GM19035 (cell line): ENCODE measurements at regions not wholly inside any gene's neighbourhood (a gene's known extent, or its start where the extent isn't known, plus 50 kb on each side); places are given as distances from the start of the nearest gene placed in this dataset.
A peak's percentile ranks its signal among the peaks of the same experiment; 100 is the strongest.
"Not testable (repeated sequence)": the region's sequence is repeated elsewhere in the genome, so short reads cannot be mapped to it uniquely, and the experiment has no call there.

Experiments
- ATAC-seq: cut with Tn5 transposase; IDR thresholded peaks from one replicate; pipeline ENCODE4 v1.9.1; 2021; ENCODE audit not compliant: unreplicated experiment

DNA sequence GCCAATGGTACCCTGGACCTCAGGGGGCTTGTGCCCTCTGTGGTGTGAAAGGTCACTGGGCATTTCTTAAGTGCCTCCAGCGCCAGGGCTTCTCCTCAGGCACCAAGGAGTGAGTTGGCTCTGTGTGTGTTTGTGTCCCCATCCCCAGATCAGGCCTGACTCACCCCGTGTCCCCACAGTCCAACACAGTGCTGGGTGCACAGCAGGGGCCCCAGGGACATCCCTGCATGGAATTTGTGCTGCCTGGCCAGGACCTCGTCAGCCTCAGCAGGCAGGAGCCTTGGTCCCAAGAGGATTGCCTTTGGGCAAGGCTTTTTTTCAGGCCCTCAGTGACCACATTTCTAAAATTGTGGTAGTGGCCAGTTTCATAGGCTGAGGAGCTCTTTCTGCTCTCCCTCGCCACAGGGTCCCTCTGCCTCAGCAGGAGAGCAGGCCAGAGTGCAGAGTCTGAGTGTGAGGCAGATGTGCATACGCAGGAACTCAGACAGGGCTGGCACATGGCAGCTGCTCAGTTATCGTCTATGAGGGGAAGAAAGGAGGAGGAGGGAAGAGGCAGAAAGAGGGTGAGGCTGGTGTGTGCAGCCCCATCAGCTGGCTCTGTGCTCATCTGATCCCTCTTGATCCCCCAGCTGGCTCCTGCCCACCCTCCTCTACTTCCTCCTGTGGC, 215.6 kb downstream of the RPLP1 start:
- ATAC-seq: no peak

DNA sequence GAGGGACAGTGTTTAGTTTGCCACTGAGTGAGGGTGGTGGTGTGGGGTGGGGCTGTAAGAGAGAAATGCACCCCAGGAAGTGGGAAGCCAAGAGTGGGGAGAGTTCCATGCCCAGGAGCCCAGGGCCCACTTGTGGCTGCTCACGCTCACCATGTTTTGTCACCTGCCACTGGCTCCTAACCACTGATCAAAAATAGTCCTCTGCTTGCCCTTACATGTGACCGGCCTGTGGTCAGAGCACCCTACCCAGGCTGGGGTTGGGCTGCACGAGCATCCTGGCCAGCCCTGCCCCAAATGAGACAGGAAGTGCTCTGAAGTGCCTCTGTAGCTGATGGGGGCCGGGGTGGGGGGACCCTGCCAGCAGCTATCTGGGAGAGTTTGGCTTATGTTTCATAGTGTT, 216.3 kb downstream of the RPLP1 start:
- peak; percentile 60 for ATAC-seq

DNA sequence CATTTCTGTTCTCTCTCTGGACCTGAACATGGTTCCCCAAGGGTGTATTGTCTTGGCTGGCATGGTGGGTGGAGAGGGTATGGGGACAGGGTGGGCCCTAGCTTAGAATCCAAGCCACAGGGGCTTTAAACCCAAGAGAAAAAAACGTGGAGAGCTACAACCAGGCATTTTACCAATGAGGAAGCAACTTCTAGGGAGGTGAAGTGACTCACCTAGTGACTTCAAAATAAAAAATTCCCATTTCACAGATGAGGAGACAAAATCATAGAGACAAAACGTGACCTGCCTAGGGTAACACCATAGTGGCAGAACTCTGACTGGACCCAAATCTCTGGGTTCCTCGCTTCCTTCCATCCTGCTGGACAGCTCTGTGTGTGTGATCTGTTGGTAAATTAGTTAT, 216.8 kb downstream of the RPLP1 start:
- ATAC-seq: peak; percentile 10

DNA sequence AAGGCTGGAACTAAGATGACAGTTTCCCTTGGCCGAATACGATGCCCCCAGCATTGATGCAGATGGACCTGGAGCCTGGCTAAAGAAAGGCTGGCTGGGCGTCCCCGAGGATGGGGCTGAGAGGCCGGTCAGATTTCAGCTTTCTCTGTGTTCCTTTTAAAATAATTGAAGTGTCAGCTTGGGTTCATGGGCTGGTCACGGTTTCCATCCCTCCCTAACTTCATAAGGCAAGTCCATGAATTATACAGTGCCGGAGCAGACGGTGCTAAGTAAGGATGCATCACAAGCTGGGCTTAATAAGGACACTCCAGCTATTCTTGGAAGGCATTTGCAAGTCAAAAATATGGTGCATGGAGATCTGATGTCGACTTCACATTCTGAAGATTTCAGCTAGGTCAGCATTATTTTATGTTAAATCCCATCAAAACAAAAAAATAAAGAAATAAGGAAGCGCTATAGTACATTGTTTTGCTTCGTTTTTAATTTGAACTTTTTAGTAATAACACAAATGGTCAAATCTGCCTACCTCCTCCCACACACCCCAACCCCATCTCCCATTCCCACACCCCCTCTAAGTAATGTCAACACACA, 220.8 kb downstream of the RPLP1 start:
- no peak for ATAC-seq

DNA sequence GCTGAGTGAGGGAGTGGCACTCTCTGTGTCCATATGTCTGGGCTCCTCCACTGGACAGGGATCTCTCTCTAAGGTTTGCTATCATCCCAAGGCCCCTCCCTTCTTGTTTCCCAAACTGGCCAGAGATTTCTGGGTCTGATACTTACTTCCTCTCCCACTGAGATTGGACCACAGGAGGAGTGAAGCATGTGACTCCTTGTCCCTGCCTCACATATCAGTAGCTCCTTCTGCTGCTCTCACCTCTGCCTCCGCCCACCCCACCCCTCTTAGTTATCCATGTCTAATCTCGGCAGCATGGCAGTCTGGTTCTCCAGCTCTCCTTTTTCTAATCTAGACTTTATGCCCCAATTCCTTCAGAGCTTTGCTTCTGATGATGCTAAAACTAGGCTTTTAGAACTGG, 223.1 kb downstream of the RPLP1 start:
- no peak for ATAC-seq

DNA sequence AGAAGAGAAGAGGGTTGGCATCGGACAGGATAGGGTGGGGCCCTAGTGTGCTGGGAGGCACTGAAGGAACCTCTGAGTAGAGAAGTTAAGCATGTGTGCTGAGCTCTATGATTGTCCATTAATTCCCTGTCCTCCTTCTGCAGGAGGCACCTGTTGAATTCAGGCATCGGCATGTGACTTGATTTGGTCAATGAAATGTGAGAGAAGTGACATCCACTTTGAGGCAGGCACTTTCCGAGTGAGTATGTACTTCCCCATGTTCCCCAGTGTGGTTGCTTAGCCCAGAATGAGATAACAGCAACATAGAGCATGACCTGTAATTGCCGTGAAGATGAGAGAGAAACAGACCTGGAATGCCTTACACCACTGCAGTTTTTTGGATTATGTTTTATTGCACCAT, 224.8 kb downstream of the RPLP1 start:
- no peak for ATAC-seq

DNA sequence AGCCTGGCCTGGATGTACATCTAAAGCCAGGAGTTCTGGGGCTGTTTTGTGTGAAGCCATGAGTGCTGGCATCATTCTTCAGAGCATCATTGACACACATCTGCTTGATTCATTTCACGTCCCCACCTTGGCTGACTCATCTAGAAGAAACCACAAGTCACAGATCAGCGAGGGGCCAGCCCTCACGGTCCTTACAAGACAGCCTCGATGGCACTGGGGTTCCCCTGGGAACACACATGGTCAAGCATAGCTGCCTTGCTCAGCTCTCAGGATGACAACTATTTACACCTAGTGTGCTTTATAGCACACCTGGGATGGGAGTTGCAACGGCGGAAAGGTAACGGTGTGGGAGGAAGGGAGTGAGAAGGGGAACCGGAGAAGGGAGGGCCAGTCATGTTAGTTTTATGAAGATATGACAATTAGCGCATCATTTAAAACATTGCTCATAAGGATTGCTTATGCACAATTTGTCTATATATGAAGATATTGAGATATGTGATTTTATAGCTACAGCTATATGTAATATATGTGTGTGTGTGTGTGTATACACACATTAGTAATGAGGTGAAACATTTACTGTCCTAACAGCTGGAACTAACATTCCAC, 227.1 kb downstream of the RPLP1 start:
- ATAC-seq: peak; percentile 96

DNA sequence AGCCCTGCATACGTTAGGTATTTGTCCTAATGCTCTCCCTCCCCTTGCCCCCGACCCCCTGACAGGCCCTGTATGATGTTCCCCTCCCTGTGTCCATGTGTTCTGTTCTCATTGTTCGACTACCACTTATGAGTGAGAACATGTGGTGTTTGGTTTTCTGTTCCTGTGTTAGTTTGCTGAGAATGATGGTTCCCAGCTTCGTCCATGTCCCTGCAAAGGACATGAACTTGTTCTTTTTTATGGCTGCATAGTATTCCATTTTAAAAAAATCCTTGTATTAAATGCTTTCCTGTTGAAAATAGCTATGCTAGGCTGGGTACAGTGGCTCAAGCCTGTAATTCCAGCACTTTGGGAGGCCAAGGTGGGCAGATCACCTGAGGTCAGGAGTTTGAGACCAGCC, 232.2 kb downstream of the RPLP1 start:
- not testable (repeated sequence) for ATAC-seq

DNA sequence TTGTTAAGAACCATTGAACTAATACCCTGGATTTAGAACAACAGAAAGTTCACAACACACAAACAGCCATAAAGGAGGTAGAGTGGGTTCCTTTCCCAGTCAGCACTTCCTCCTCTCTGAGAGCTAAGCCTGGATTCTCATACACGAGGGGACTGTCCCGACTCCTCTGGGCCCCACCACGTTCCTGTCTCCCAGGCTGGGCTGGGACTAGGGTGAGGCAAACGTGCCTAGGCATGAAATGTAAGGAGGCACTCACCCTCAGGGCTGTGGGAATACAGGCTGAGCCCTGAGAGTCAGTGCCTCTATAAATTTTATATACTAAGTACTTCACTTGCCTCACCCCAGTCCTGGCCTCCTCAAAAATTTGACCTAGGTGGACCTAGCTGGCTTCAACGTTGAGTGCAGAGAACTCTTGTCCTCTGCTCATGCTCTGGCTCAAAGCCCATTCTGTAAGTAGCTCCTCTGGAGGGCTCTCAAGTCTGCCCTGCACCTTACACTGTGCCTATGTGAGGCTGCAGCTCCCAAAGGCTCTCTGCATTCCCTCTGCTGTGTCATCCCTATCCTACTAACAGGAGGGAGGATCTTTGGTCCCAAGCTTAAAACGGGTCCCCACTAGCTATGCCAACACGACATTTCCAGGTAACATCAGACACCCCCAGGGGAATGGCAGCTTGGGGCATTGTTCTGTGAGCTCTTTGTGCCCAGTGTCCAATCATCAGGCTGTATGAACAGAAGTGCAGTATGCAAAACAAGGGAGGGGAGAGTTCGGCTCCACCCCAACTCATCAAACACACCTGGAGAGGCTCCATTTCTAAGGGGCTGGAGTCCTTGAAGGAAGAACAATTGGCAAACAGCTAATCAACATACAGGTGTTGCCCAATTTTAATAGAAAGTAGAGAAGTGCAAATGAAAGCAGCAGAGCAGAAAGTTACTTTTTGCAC, 233.2 kb downstream of the RPLP1 start:
- ATAC-seq: no peak

DNA sequence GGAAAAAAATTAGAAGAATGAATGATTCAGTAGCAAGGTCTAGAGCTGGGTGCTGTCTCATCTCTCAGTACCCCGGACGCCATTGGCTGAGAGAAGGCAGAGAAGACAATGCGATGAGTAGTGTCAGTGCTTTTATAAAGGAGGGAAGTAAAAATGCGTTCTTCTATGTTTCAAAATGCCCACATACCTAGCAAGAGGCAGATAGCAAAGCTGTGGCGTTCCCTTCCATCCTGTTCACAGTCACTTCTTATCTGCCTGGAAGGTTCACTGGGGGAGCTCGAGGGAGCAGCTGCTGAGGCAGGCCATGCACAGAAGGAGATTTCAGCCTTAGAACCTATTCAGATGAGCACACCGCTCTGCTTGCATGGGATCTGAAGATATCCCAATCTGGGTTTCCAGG, 234.0 kb downstream of the RPLP1 start:
- ATAC-seq: no peak

DNA sequence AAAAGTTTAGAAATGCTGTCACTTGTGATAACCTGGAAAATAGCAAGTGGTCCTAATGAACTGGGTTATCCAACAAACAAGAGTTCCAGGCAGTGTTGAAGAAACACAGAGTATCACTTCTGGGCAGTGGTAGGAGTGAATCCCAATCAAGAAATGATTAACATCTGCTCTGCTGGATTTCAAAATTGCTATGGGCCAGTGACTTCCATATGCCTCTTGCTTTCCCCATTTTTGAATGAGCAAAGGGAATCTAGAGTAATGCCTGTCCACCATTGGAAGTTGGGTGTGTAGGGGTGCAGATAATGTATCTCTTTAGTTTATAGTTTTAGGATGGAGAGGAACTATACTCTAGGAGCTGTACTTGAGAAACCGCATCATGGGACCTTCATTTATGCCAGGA, 236.5 kb downstream of the RPLP1 start:
- no peak for ATAC-seq

DNA sequence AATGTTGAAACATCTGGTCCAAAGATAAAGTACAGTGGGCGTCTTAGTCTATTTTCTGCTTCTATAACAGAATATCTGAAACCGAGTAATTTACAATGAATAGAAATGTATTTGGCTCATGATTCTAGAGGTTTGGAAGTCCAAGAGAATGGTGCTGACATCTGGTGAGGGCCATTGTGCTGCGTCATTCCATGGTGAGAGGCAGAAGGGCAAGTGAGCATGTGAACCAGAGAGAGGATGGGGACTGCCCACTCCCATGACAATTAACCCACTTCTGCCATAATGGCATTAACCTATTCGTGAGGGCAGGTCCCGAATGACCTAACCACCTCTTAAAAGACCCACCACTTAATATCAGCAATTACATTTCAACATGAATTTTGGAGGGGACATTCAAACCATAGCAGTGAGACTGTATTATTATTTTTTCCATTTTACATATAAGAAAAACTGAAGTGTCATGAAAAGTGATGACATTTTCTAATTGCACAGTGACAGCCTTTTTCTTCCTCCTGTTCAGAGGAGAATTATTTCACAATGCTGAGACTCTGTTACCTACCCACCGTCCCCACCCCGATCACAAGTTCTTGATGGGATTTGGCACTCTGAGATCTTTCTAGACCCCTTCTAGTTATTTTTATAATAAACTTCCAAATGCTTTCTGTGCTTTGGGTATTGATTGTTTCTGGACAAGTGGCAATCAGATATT, 238.8 kb downstream of the RPLP1 start:
- no peak for ATAC-seq

DNA sequence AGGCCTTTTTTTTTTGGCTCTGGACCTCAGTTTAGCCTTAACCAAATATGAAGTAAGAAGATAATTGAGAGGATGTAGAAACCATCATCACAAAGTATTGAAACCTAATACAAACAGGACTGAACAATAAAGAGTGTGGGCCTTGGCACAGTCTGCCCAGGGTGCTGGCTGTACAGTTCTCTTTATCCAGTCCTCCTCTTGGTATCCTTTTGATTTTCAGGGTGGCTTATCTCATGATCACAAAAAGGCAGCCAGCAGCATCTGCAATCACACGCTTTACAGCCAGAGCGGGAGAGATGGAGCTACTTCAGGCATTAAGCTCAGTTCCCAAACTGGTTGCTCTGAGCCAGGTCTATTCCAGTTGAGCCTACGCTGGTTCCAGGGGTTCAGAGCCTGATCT, 239.7 kb downstream of the RPLP1 start:
- ATAC-seq: no peak

DNA sequence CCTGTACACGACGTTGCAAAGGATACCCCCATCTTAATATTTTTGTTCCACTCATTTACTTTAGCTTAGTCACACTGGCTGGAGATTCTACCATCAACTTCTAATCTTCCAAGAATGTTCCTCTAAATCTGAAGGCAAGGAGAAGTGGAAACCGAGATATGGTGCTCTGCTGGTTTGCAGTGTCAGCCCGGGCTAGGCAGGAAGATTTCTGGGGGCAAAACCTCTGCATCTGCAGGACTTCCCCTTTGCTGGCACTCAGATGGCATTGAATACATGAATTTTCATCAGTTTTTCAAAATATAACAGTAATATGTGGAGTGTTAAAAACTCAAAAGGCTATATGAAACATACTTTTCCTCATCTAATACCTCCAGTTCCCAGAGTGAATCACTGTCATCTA, 240.4 kb downstream of the RPLP1 start:
- no peak for ATAC-seq

DNA sequence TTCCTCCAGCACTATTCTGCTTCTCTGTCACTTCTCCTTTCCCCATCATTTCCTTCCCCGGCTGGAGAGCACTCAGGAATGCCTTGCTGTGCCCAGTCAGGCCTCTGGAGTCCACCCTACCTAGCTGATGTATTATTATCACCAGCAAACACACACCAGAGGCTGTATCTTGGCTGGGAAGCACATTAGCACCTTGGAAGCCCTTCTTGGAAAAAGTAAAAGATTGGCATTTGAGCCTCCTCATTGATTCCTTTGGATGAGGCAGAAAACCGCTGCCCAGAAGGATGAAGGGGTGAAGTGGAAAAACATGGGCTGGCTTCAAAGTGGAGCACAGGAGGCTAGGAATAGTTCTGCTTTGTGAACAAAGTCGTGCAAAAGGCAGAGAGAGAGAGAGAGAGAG, 244.3 kb downstream of the RPLP1 start:
- no peak for ATAC-seq

DNA sequence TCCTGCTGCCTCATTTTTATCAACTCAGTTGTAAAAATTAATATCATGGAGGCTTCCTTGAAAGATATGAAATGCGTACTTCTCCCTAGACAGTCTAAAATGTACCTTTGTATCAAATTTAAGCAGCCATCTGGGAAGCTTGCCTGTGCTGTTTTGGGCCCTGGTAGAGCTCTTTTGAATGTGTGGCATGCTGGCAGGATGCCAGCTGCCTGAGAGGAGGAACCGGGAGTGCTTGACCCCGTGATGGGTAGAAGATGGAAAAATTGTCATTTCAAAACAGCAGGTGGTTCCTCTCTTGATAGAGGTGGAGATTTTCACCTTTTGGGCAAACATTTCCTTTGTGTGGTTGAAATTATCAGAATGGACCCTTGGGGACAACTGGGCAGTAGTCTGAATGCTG, 245.3 kb downstream of the RPLP1 start:
- ATAC-seq: no peak

DNA sequence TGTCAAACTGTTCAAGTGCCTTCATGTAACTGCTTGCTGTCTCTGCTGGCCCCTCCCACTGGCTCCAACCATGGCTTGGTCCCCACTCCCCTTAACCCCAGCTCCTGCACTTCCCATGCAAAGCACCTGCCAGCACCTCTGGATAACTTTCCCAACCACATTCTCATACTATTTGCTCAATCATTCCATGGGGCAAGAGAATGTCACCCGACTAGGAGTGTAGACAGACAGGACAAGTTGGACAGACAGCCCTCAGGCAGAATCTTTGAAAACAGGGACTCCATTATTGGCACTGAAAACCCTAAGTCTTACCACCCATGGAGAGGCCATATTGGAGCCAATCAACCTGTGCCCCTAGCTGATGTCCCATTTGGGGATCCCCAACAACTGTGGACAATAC, 246.5 kb downstream of the RPLP1 start:
- ATAC-seq: no peak

DNA sequence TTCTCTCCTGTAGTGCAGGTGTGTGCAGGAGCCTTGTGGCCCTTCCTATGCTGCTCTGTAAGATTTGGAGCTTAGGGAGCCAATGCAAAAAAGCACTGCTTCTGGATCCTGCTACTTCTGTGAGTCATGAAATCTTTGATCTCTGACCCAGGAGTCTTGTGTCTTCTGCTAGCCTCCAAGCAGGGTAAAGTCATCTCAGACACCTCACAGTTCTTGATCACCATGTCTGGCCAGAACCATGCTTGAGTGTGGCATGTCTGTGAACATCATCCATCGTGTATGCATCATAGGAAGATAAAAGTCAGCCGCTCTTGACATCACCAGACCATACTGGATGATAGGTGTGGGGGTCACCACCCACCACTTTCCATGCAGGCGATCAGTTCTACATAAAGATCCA, 247.8 kb downstream of the RPLP1 start:
- no peak for ATAC-seq

DNA sequence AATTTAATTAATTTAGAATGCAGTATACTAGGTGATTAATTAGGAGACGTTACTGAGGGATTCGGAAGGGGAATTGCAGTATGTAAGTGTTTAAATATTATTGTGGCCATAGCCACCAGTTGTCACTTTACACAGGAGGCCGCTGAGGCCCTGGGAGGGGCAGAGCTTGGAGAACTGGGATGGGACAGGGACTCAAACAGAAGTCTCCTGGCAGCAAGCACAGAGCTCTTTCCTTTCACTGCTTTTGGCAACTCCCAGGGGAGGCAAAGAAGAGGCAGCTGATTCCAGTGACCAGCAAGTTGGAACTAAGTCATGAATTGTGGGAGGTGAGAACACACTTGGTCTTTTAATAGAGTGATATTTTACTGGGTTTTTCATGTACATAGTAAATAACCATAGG, 248.6 kb downstream of the RPLP1 start:
- ATAC-seq: no peak

DNA sequence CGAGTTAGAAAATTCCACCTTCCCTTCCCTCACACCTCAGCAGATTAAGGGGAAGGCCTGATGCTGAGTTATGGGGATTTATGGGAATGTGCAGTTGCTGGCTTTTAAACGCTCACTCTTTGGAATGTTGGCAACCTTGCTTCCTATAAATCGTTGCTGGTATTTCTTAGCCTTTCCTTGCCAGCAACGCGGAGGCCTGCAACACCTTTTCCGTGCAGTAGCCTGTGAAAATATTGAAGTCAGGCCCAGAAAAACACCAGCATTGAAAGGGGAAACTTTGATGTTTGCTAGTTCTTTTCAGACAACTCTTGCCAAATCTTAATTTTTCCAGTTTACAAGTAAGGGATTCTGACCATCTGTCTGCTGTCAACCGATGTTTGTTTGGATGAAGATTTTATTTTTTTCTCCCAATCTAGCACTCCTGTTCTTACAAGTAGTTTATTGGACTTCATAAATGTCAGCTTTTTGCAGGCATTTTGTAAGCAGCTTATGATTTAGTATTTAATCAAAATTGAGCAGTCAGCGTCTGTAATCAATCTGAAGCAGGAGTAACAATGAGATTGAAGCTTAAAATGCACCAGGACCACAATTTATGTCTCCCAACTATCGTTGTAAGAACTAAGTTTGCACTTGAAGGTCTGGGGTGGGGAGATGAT, 251.0 kb downstream of the RPLP1 start:
- ATAC-seq: no peak

DNA sequence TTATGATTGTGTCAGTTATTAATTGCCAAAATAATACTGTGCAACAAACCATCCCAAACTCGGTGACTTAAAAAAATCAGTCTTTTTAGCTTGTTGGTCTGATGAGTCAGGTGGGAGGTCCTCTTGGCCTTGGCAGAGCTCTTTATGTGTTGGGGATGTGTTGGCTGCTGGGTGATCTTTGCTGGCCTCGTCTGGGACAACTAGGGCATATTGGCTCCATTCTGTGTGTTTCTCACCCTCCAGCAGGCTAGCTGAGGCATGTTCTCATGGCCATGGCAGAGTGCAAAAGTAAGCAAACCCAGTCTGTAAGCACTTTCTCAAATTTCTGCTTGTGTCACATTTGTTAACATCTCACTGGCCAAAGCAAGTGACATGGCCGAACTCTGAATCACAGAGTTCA, 251.6 kb downstream of the RPLP1 start:
- no peak for ATAC-seq
